VCaP (cell line): ENCODE measurements at regions not wholly inside any gene's neighbourhood (a gene's known extent, or its start where the extent isn't known, plus 50 kb on each side); places are given as distances from the start of the nearest gene placed in this dataset.

ENCODE experiments used
- H3K27ac ChIP-seq: fragments of 450-650 bp; 2 replicates; pipeline ENCODE4 v1.5.1; 2017
- CTCF ChIP-seq: fragments of 450-650 bp; conservative IDR thresholded peaks from 2 replicates; pipeline ENCODE4 v1.5.1; 2017; ENCODE audit warnings: mild to moderate bottlenecking, moderate library complexity

- no peak for TF ChIP-seq CTCF
- no peak overlapping the region for H3K27ac ChIP-seq
Measured at GRCh38 chr2:228630786-228631185, 449.3 kb upstream of the SPHKAP start.

- no peak for TF ChIP-seq CTCF
- no peak overlapping the region for H3K27ac ChIP-seq
Measured at GRCh38 chr2:228629251-228629650, 447.8 kb upstream of the SPHKAP start.

GRCh38 chr2:228628682-228629081 is 447.2 kb upstream of the SPHKAP start:
- no peak overlapping the region for H3K27ac ChIP-seq
- no peak for TF ChIP-seq CTCF

- no peak for TF ChIP-seq CTCF
- H3K27ac ChIP-seq, result no peak overlapping the region
Measured at GRCh38 chr2:228627510-228627909, 446.0 kb upstream of the SPHKAP start.

GRCh38 chr2:228625481-228625880 is 444.0 kb upstream of the SPHKAP start:
- no peak overlapping the region for H3K27ac ChIP-seq

GRCh38 chr2:228624733-228625132 is 443.2 kb upstream of the SPHKAP start:
- no peak for TF ChIP-seq CTCF
- no peak overlapping the region for H3K27ac ChIP-seq

More at GRCh38 chr2:228625481-228625880, 444.0 kb upstream of the SPHKAP start:
- TF ChIP-seq CTCF, result no peak

- TF ChIP-seq CTCF, result no peak
- no peak overlapping the region for H3K27ac ChIP-seq
Measured at GRCh38 chr2:228615496-228615895, 434.0 kb upstream of the SPHKAP start.

- no peak overlapping the region for H3K27ac ChIP-seq
Measured at GRCh38 chr2:228614741-228615140, 433.3 kb upstream of the SPHKAP start.

More at GRCh38 chr2:228614741-228615140, 433.3 kb upstream of the SPHKAP start:
- TF ChIP-seq CTCF, result no peak
